IMR-90 (cell line): ENCODE measurements at regions not wholly inside any gene's neighbourhood (a gene's known extent, or its start where the extent isn't known, plus 50 kb on each side); places are given as distances from the start of the nearest gene placed in this dataset.
A peak's percentile ranks its signal among the peaks of the same experiment; 100 is the strongest.

Experiments used
- ATAC-seq: fragments of 200-7000 bp; cut with Tn5 transposase; 2 replicates; pipeline ENCODE4 v1.9.1; 2020; ENCODE audit warnings: low read depth, mild to moderate bottlenecking, moderate library complexity
- BruUV-seq: library from RNA; stranded (reverse); fragments of 400-500 nt; replicated peaks from 2 replicates; lab custom pipeline; 2021; lab: Mats Ljungman, UMichigan
- CTCF ChIA-PET: fragments of 300-600 bp; formaldehyde crosslinking; extraction: SDS; loops from one replicate; lab custom pipeline; 2021; ENCODE audit warnings: antibody characterized with exemption; lab: Yijun Ruan, JAX
- POLR2A ChIA-PET: fragments of 300-600 bp; sonication (Branson Sonifier 250); formaldehyde crosslinking; loops from one replicate; lab custom pipeline; 2022; ENCODE audit warnings: antibody characterized with exemption; ENCODE audit not compliant: unreplicated experiment; lab: Charles Lee
- DNase-seq: peaks from one replicate; pipeline ENCODE4 v3.0.0; 2013
- H2AFZ ChIP-seq: replicated peaks from 2 replicates; pipeline ENCODE3; 2013; ENCODE audit warnings: low read length, mild to moderate bottlenecking; ENCODE audit not compliant: poor library complexity
- H2AK5ac ChIP-seq: 2 replicates; pipeline ENCODE4 v1.6.1; 2013; ENCODE audit warnings: low read depth, low read length, inconsistent platforms
- H2AK9ac ChIP-seq: replicated peaks from 2 replicates; pipeline ENCODE3; 2013; ENCODE audit warnings: mild to moderate bottlenecking, low read depth, low read length, moderate library complexity; ENCODE audit not compliant: poor library complexity
- H2BK120ac ChIP-seq: 2 replicates; pipeline ENCODE4 v1.6.1; 2013; ENCODE audit warnings: low read depth, low read length, inconsistent platforms
- H2BK15ac ChIP-seq: 3 replicates; pipeline ENCODE4 v1.6.1; 2013; ENCODE audit warnings: low read depth, low read length, inconsistent platforms
- H2BK20ac ChIP-seq: 2 replicates; pipeline ENCODE4 v1.6.1; 2013; ENCODE audit warnings: low read depth, mild to moderate bottlenecking, inconsistent platforms, low read length, moderate library complexity
- H2BK5ac ChIP-seq: 2 replicates; pipeline ENCODE4 v1.6.1; 2013; ENCODE audit warnings: mild to moderate bottlenecking, low read depth, low read length, inconsistent platforms; ENCODE audit not compliant: poor library complexity, severe bottlenecking
- H3K14ac ChIP-seq: replicated peaks from 2 replicates; pipeline ENCODE4 v1.6.1; 2013; ENCODE audit warnings: low read depth, low read length, inconsistent platforms
- H3K18ac ChIP-seq: 2 replicates; pipeline ENCODE4 v1.6.1; 2013; ENCODE audit warnings: low read depth, low read length, control low read depth
- H3K23ac ChIP-seq: 2 replicates; pipeline ENCODE4 v1.6.1; 2013; ENCODE audit warnings: low read depth, low read length, inconsistent platforms
- H3K27ac ChIP-seq: 2 replicates; pipeline ENCODE4 v1.5.1; 2013; ENCODE audit warnings: mild to moderate bottlenecking, control low read depth, low read length; ENCODE audit not compliant: insufficient read depth
- H3K27me3 ChIP-seq: 2 replicates; pipeline ENCODE4 v1.6.1; 2013; ENCODE audit warnings: low read length; ENCODE audit not compliant: control insufficient read depth, insufficient read depth
- H3K36me3 ChIP-seq: 2 replicates; pipeline ENCODE4 v1.6.1; 2013; ENCODE audit warnings: low read length, mixed read lengths; ENCODE audit not compliant: control insufficient read depth, insufficient read depth
- H3K4ac ChIP-seq: 2 replicates; pipeline ENCODE4 v1.6.1; 2013; ENCODE audit warnings: low read depth, low read length, inconsistent platforms
- H3K4me1 ChIP-seq: 2 replicates; pipeline ENCODE4 v1.6.1; 2013; ENCODE audit warnings: low read length, mixed read lengths; ENCODE audit not compliant: control insufficient read depth, insufficient read depth
- H3K4me2 ChIP-seq: 2 replicates; pipeline ENCODE4 v1.6.1; 2013; ENCODE audit warnings: low read depth, mild to moderate bottlenecking, control low read depth, low read length, moderate library complexity
- H3K4me3 ChIP-seq: 2 replicates; pipeline ENCODE4 v1.5.1; 2013; ENCODE audit warnings: low read depth, mild to moderate bottlenecking, control low read depth, low read length, moderate library complexity; ENCODE audit not compliant: insufficient read depth
- H3K56ac ChIP-seq: 2 replicates; pipeline ENCODE4 v1.6.1; 2013; ENCODE audit warnings: low read length, inconsistent platforms; ENCODE audit not compliant: insufficient read depth; ENCODE audit errors: extremely low read depth
- H3K79me1 ChIP-seq, 2 experiments: 2 replicates each; pipeline ENCODE4 v1.6.1; 2013; ENCODE audit warnings: low read length in 2 of 2, inconsistent platforms in 1 of 2, low read depth in 1 of 2
- H3K9ac ChIP-seq: 2 replicates; pipeline ENCODE4 v1.6.1; 2013; ENCODE audit warnings: low read depth, low read length, control low read depth
- H3K9me1 ChIP-seq: 2 replicates; pipeline ENCODE4 v1.6.1; 2013; ENCODE audit warnings: low read length, inconsistent platforms; ENCODE audit not compliant: insufficient read depth
- H3K9me3 ChIP-seq: 2 replicates; pipeline ENCODE4 v1.6.1; 2013; ENCODE audit warnings: low read length; ENCODE audit not compliant: control insufficient read depth, insufficient read depth
- H4K20me1 ChIP-seq: 2 replicates; pipeline ENCODE4 v1.6.1; 2013; ENCODE audit warnings: low read length, inconsistent platforms; ENCODE audit not compliant: insufficient read depth
- H4K5ac ChIP-seq: 2 replicates; pipeline ENCODE4 v1.6.1; 2013; ENCODE audit warnings: mild to moderate bottlenecking, low read depth, low read length, control low read depth
- H4K8ac ChIP-seq, 2 experiments: 2 replicates each; pipeline ENCODE4 v1.6.1; 2013; ENCODE audit warnings: low read depth in 2 of 2, low read length in 2 of 2, control low read depth in 1 of 2, inconsistent platforms in 1 of 2
- H4K91ac ChIP-seq: 2 replicates; pipeline ENCODE4 v1.6.1; 2013; ENCODE audit warnings: low read depth, low read length, inconsistent platforms; ENCODE audit not compliant: insufficient read depth
- BHLHE40 ChIP-seq: fragments of 150-350 bp; IDR thresholded peaks from 2 replicates; pipeline ENCODE4 v1.6.1; 2016; ENCODE audit warnings: mild to moderate bottlenecking, low read depth, low read length
- CEBPB ChIP-seq: IDR thresholded peaks from 2 replicates; pipeline ENCODE4 v1.6.1; 2012; ENCODE audit warnings: low read depth, low read length, improper control_type of control experiment
- CHD1 ChIP-seq: IDR thresholded peaks from 2 replicates; pipeline ENCODE4 v1.6.1; 2012; ENCODE audit warnings: low read depth, low read length, improper control_type of control experiment
- CTCF ChIP-seq: conservative IDR thresholded peaks from 2 replicates; pipeline ENCODE4 v1.5.1; 2012; ENCODE audit warnings: mild to moderate bottlenecking, low read depth, low read length, improper control_type of control experiment
- FOS ChIP-seq: fragments of 150-350 bp; IDR thresholded peaks from 2 replicates; pipeline ENCODE4 v1.6.1; 2016; ENCODE audit warnings: low read depth, low read length
- MAFK ChIP-seq: IDR thresholded peaks from 2 replicates; pipeline ENCODE4 v1.6.1; 2012; ENCODE audit warnings: low read depth, low read length, improper control_type of control experiment
- MAZ ChIP-seq: IDR thresholded peaks from 2 replicates; pipeline ENCODE4 v1.6.1; 2012; ENCODE audit warnings: low read depth, mild to moderate bottlenecking, low read length, improper control_type of control experiment, moderate library complexity, borderline replicate concordance
- MXI1 ChIP-seq: IDR thresholded peaks from 2 replicates; pipeline ENCODE4 v1.6.1; 2012; ENCODE audit warnings: low read depth, mild to moderate bottlenecking, low read length, moderate library complexity, borderline replicate concordance
- POLR2A ChIP-seq: IDR thresholded peaks from 2 replicates; pipeline ENCODE4 v1.6.1; 2012; ENCODE audit warnings: mild to moderate bottlenecking, low read depth, low read length
- RAD21 ChIP-seq: IDR thresholded peaks from 2 replicates; pipeline ENCODE4 v1.6.1; 2012; ENCODE audit warnings: low read length, improper control_type of control experiment
- RCOR1 ChIP-seq: IDR thresholded peaks from 2 replicates; pipeline ENCODE4 v1.6.1; 2012; ENCODE audit warnings: mild to moderate bottlenecking, low read length, improper control_type of control experiment; ENCODE audit not compliant: insufficient replicate concordance
- RFX5 ChIP-seq: IDR thresholded peaks from 2 replicates; pipeline ENCODE4 v1.8.0; 2012; ENCODE audit warnings: low read depth, mild to moderate bottlenecking, low read length, moderate library complexity
- SMC3 ChIP-seq: fragments of 150-350 bp; IDR thresholded peaks from 2 replicates; pipeline ENCODE4 v1.6.1; 2016; ENCODE audit warnings: low read depth, mild to moderate bottlenecking, antibody characterized with exemption, low read length, moderate library complexity
- USF2 ChIP-seq: fragments of 150-350 bp; IDR thresholded peaks from 2 replicates; pipeline ENCODE4 v1.6.1; 2017; ENCODE audit warnings: mild to moderate bottlenecking, antibody characterized with exemption, low read length, low read depth
- WGBS, 2 experiments: methylation state at CpG; one replicate each; pipeline versions ENCODE4 v1.1.5 to v1.1.7; 2013; ENCODE audit warnings: missing lambda C conversion rate in 2 of 2; ENCODE audit not compliant: insufficient read length in 1 of 2; ENCODE audit errors: extremely low coverage in 2 of 2; 5-methylcytosine and 5-hydroxymethylcytosine counted together
- dilution Hi-C: fragments of 300-500 bp; cut with HindIII; formaldehyde crosslinking; loops from one replicate; pipeline ENCODE4 v1.14.3; 2018; ENCODE audit warnings: low sequenced_read_pairs; ENCODE audit not compliant: unreplicated experiment
- in situ Hi-C: fragments of 300-500 bp; cut with MboI; formaldehyde crosslinking; loops from 3 replicates; pipeline ENCODE4 v1.14.3; 2019; ENCODE audit warnings: low sequenced_read_pairs, inconsistent platforms, mixed read lengths
- intact Hi-C: fragments of 100-400 bp; cut with micrococcal nuclease; formaldehyde crosslinking; loops from 2 replicates; pipeline ENCODE4 v1.10.0; 2022
- TF ChIP-seq, protein P1 (sequence below): fragments of 150-350 bp; IDR thresholded peaks from 2 replicates; pipeline ENCODE4 v1.6.1; 2016; ENCODE audit warnings: low read depth, mild to moderate bottlenecking, low read length, moderate library complexity, borderline replicate concordance

GRCh38 chr17:64774888-64775540 lies 112.9 kb upstream of the SMURF2 start:
- Histone ChIP-seq H3K14ac (no peak overlapping the region; the same call in 1 of the 2 replicates), H3K9me1 (peaks cover 8% of the 10 kb centered on the region; the same call in 1 of the 2 replicates), H2AK5ac (peak overlapping the region; percentile 92), H3K4me2 (no peak overlapping the region), H3K4ac (peak overlapping the region; percentile 66), H4K8ac (peak overlapping the region in 1 of 2 experiments; percentile 66; a peak in 1 of 4 replicates), H3K9ac (no peak overlapping the region), H2AK9ac (no peak overlapping the region), H4K20me1 (no peaks in the 10 kb centered on the region), H3K79me1 (peaks cover 0 to 40% of the 10 kb centered on the region in 2 experiments; a peak in 1 of 4 replicates), H2BK120ac (peak overlapping the region; percentile 75), H2BK20ac (peak overlapping the region; percentile 51), H3K36me3 (peaks cover 7% of the 10 kb centered on the region; the same call in 1 of the 2 replicates), H3K18ac (no peak overlapping the region), H2AFZ (no peak overlapping the region), H3K27ac (no peak overlapping the region; the same call in 1 of the 2 replicates), H4K5ac (no peak overlapping the region), H3K9me3 (no peaks in the 10 kb centered on the region), H3K56ac (no peak overlapping the region), H3K27me3 (no peaks in the 10 kb centered on the region), H3K4me1 (peaks cover 11% of the 10 kb centered on the region), H4K91ac (peak overlapping the region; percentile 81), H3K23ac (no peak overlapping the region), H2BK15ac (peak overlapping the region; percentile 52; the same call in 1 of the 3 replicates), H2BK5ac (peak overlapping the region; percentile 1), H3K4me3 (no peak overlapping the region)
- CTCF ChIA-PET, result interaction anchor here (0.6 kb wide), 1 partner anchor 356 kb away, joined by 3 read pairs; no protein-coding TSS in a partner anchor
- no TSS peak for BruUV-seq
- 91% methylated on average over 7 of the region's 10 CpGs; no CpG with 5 or more reads in 1 of the 2 experiments for WGBS, 2 experiments
- in situ Hi-C loops, result no loop called here
- POLR2A ChIA-PET, result no interaction called here
- ATAC-seq, result no peak
- intact Hi-C loops, result loop anchor here (10.0 kb wide), 1 partner anchor 420 kb away; no protein-coding TSS in a partner anchor
- dilution Hi-C loops, result no loop called here
- DNase-seq, result no peak
- TF ChIP-seq MAZ (no peak), CEBPB (no peak), BHLHE40 (no peak), SMC3 (no peak), POLR2A (no peak), RFX5 (no peak), RCOR1 (no peak), CHD1 (no peak), MXI1 (no peak), CTCF (no peak), RAD21 (no peak), FOS (no peak), MAFK (no peak), USF2 (no peak)
- TF ChIP-seq, protein P1, sequence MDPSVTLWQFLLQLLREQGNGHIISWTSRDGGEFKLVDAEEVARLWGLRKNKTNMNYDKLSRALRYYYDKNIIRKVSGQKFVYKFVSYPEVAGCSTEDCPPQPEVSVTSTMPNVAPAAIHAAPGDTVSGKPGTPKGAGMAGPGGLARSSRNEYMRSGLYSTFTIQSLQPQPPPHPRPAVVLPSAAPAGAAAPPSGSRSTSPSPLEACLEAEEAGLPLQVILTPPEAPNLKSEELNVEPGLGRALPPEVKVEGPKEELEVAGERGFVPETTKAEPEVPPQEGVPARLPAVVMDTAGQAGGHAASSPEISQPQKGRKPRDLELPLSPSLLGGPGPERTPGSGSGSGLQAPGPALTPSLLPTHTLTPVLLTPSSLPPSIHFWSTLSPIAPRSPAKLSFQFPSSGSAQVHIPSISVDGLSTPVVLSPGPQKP, result no peak
